KOPT-K1 (cell line): ENCODE measurements at regions not wholly inside any gene's neighbourhood (a gene's known extent, or its start where the extent isn't known, plus 50 kb on each side); places are given as distances from the start of the nearest gene placed in this dataset.
A peak's percentile ranks its signal among the peaks of the same experiment; 100 is the strongest.
"Not testable (repeated sequence)": the region's sequence is repeated elsewhere in the genome, so short reads cannot be mapped to it uniquely, and the experiment has no call there.

Experiments used
- H3K27ac ChIP-seq: fragments of 200-600 bp; sonication (generic); 2 replicates; pipeline ENCODE4 v1.5.1; 2016; ENCODE audit warnings: antibody characterized with exemption, mild to moderate bottlenecking, low read depth, low read length; ENCODE audit not compliant: poor library complexity, severe bottlenecking
- H3K36me3 ChIP-seq: fragments of 200-600 bp; sonication (generic); 2 replicates; pipeline ENCODE4 v1.5.1; 2017; ENCODE audit warnings: antibody characterized with exemption, mild to moderate bottlenecking, low read length, moderate library complexity; ENCODE audit not compliant: insufficient read depth
- H3K9me3 ChIP-seq: fragments of 200-600 bp; sonication (generic); 2 replicates; pipeline ENCODE4 v1.5.1; 2017; ENCODE audit warnings: antibody characterized with exemption, low read length, mild to moderate bottlenecking; ENCODE audit not compliant: insufficient read depth, poor library complexity, severe bottlenecking

DNA sequence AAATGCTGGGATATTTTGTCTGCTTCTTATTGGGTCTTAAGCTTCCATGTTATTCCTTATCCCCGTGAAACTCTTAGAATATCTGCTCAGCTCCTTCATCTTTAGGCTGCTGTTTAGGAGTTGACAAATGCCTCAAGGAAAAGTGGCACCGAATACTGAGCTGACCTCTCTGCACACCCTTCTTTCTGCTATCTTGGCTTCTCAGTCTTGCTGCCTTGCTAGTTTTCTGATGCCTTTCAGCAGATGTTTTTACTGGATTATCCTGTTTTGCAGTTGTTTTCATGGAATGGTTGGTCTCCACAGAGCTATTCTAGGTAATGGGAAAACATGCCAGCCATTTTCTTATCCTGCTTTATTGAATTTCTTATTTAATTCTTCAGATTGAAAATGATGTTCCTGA lies 86.3 kb downstream of the GYPE start:
- H3K36me3 ChIP-seq, result no peaks in the 10 kb centered on the region
- no peaks in the 10 kb centered on the region for H3K9me3 ChIP-seq
- H3K27ac ChIP-seq, result no peak overlapping the region

DNA sequence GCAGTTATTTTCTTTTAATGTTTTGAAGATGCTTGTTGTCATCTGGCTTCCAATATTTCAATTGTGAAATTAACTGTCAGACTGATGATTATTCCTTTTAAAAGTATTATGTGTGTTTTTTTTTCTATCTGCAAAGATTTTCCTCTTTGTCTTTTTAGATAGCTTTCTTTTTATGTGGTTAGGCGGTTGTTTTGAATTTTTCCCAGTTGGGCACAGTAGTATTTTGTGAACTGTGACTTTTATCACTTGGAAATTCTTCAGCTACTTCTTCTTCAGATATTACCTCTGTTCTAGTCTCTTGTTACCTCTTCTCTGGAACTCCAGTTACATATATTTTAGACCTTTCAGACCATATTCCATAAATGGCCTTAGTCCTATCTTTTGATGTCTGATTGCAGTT lies 87.5 kb downstream of the GYPE start:
- not testable (repeated sequence) for H3K27ac ChIP-seq, H3K9me3 ChIP-seq, H3K36me3 ChIP-seq

DNA sequence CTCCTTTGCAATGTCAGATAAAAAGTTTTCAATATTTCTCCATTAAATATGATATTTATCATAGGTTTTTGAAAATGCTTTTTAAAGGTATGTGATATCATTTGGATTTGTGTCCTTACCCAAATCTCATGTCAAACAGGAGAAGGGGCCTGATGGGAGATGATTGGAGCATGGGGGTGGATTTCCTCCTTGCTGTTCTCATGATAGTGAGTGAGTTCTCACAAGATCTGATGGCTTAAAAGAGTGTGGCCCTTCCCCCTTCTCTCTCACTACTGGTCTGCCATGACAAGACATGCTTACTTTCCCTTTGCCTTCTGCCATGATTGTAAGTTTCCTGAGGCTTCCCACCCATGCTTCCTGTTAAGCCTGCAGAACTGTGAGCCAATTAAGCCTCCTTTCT lies 90.0 kb downstream of the GYPE start:
- not testable (repeated sequence) for H3K9me3 ChIP-seq, H3K27ac ChIP-seq, H3K36me3 ChIP-seq

DNA sequence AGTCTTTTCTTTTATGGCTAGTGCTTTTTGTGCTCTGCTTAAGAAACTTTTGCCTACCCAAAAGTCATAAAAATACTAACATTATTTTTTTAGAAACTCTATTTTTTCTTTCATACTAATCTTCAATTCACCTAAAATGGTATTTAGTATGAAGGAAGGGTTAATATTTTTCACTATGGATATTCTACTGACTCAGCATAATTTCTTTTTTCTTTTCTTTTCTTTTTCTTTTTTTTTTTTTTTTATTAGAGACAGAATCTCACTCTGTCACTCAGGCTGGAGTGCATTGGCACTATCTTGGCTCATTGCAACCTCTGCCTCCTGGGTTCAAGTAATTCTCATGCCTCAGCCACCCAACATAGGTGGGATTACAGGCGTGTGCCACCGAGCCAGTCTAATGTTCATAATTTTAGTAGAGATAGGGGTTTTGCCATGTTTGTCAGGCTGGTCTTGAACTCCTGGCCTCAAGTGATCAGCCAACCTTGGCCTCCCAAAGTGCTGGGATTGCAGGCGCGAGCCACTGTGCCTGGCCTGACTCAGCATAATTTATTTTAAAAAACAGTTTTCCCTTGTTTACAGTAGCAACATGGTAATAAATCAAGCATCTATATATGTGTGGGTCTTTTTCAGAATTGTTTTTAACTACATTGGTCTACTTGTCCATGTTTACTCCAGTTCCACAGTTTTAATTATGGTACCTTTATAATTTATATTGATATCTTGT lies 91.8 kb downstream of the GYPE start:
- H3K9me3 ChIP-seq, H3K27ac ChIP-seq, H3K36me3 ChIP-seq: not testable (repeated sequence)

GRCh38 chr4:143791693-143792092 lies 91.2 kb upstream of the FREM3 start:
- H3K27ac ChIP-seq, H3K9me3 ChIP-seq, H3K36me3 ChIP-seq: not testable (repeated sequence)

DNA sequence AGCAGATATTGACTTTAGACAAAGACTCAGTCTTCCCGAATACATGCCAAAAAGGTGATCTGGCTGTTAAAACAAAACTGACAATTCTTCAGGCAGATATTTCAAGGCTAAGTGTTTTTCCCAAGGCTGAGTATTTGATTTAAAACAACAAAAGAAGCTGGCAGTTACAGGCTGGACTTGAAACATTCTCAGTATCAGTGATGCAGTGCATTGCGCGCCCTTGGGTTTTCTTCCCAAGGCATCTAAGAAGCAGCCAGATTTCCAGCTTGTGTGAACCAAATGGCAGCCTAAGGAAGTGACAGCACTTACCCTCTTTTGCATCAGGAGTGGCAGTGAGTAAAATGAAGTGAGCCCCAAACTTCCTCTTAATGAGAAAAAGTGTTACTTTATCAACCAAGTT lies 90.0 kb upstream of the FREM3 start:
- H3K36me3 ChIP-seq, H3K9me3 ChIP-seq: not testable (repeated sequence)
- H3K27ac ChIP-seq, result peak overlapping the region; percentile 3

DNA sequence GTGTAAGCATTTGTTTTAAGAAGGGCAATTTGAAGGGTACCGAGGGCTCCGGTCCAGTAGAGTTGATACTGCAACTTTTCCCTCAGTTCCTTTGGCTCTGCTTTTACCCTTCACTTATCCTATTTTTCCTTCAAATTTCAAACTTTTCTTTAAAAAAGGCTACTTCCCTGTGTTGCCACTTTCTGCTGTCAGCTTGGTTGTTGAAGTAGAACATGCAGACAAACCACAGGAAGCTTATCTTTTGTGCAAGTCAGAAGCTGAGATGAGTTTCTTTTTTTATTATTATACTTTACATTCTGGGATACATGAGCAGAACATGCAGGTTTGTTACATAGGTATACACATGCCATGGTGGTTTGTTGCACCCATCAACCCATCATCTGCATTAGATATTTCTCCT lies 89.1 kb upstream of the FREM3 start:
- H3K36me3 ChIP-seq, H3K9me3 ChIP-seq: not testable (repeated sequence)
- peak overlapping the region; percentile 18 for H3K27ac ChIP-seq

- peaks cover 17% of the 10 kb centered on the region for H3K9me3 ChIP-seq
- no peak overlapping the region for H3K27ac ChIP-seq
These were observed 84.1 kb upstream of the FREM3 start for GRCh38 chr4:143784567-143784966.

DNA sequence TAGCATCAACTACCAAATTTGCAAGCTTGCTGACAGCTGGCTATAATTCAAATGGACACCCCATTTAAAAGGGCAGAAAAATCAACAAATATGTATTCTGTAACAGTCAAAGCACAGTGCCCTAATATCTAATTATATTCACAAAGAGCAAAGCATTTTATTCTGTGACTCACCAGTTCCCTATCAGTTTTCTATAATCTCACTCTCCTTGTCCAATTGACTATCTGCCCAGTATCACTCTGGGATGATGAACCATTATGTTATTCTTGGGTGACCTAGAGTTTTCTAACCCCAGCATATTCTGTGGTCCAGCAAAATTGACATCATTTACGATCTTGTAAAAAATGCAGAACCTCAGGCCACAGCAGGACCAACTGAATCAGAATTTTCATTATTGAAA lies 82.0 kb upstream of the FREM3 start:
- Histone ChIP-seq H3K36me3 (no peaks in the 10 kb centered on the region), H3K27ac (no peak overlapping the region), H3K9me3 (peaks cover 17% of the 10 kb centered on the region)

More at GRCh38 chr4:143784567-143784966, 84.1 kb upstream of the FREM3 start:
- no peaks in the 10 kb centered on the region for H3K36me3 ChIP-seq

DNA sequence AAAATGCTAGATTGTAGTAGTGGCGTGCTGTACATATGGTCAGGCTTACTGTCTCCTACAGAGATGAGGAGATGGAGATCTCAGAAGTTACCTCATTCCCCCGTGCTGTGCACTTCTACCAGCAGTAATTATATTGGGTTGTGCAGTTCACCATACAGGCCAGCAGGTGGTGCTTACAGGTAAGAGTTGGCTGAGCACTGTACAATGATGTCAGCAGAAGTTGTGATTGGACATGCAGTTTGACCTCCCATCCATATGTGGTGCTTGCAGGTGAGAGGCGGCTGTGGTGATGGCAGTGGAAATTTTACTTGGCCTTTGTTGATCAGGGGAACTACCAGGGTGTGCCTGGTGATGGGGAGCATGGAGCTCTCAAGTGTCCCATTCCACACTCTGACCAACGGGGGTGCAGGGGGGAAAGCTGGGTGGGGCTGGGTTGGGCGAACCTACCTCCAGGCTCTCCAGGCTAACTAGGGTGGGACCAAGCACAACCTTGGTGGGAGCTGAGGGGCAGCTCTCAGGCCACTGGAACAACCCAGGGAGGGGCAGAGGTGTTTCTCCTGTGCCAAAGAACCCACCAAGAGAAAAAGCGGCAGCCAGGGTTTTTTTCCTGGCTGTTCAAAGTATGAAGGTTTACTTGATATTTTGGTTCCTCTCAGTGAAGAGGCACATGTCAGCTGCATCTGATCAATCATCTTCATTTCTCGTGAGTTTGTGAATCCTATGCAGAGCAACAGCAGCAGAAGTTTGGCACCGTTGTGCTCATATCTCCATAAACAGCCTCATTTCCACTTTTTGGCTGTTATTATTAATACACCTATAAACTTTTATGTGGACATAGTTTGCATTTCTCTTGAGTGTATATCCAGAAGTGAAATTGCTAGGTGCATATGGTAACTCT lies 73.8 kb upstream of the FREM3 start:
- no peaks in the 10 kb centered on the region for H3K36me3 ChIP-seq
- H3K9me3 ChIP-seq, result no peaks in the 10 kb centered on the region
- no peak overlapping the region for H3K27ac ChIP-seq

- H3K36me3 ChIP-seq, result no peaks in the 10 kb centered on the region
- H3K27ac ChIP-seq, result no peak overlapping the region
- H3K9me3 ChIP-seq, result no peaks in the 10 kb centered on the region
These were observed 70.8 kb upstream of the FREM3 start for GRCh38 chr4:143771269-143771668.

DNA sequence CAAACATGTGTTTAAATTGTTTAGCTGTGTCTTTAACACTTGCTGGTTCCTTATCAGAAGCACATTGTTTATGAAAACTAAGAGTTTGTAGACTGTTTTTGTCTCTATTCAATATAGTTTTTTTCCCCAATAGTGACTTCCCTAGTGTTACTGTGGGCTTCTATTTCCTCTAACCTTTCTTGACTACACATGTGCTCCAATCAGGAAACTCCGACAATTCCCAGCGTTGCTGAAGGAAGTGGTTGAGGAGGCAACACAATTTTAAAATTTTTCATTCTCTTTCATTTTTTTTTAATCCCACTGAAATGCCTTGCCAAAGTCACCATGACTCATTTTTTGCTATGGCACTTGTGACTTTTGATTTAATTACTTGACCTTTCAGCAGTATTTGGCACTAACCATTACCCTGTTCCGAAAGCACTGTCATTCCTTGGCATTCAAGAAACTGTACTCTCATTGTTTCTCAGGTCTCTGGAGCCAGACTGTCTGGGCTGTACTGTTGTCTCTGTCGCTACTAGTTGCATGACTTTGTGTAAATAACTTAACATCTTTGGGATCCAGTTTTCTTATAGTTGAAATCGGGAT lies 67.6 kb upstream of the FREM3 start:
- H3K27ac ChIP-seq, result no peak overlapping the region
- H3K36me3 ChIP-seq, result no peaks in the 10 kb centered on the region
- H3K9me3 ChIP-seq, result no peaks in the 10 kb centered on the region

DNA sequence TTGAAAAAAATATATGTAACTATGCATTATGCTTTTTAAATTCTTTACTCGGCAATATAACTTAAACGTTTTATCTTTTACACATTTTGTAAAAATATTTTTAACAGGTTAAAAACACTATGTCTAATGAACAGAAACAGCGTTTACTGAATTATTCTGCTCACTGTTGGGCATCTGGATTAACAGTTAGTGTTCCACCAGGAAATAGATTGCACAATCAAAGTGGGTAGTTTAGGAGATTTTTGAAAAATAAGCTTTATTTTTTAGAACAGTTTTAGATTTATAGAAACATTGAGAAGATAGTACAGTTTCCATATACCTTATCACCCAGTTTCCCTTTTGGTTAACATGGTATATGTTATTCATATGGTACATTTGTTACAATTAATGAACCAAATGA lies 63.1 kb upstream of the FREM3 start:
- no peaks in the 10 kb centered on the region for H3K9me3 ChIP-seq
- H3K27ac ChIP-seq, result no peak overlapping the region
- no peaks in the 10 kb centered on the region for H3K36me3 ChIP-seq

GRCh38 chr4:143762511-143762910 lies 62.0 kb upstream of the FREM3 start:
- no peak overlapping the region for H3K27ac ChIP-seq
- H3K36me3 ChIP-seq, result no peaks in the 10 kb centered on the region
- H3K9me3 ChIP-seq, result no peaks in the 10 kb centered on the region
